Epidermal melanocyte (primary cell): ENCODE measurements at regions not wholly inside any gene's neighbourhood (a gene's known extent, or its start where the extent isn't known, plus 50 kb on each side); places are given as distances from the start of the nearest gene placed in this dataset.

ENCODE experiments used
- DNase-seq: peaks from one replicate; pipeline ENCODE4 v3.0.0; 2011; ENCODE audit warnings: low spot score; ENCODE audit not compliant: insufficient read length

DNA sequence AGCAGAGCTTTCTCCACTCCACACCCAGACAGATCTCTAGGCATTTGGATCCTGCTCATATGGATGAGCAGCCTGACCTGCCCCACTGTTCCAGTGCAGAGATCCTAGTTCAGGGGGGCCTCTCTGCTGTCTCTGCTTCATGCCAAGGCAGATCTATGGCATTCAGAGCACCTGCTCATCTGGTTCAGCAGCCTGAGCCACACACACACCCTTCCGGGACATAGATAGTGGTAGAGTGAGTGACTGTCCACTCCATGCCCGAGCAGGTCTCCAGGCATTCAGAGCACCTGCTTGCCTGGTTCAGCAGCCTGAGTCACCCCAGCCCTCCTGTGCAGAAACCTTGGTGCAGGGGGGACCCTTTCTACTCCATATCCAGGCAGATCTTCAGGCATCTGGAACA, 54.3 kb upstream of the ZNF800 start:
- no peak for DNase-seq
